ENCODE measurements at regions not wholly inside any gene's neighbourhood (a gene's known extent, or its start where the extent isn't known, plus 50 kb on each side); places are given as distances from the start of the nearest gene placed in this dataset.
"Not testable (repeated sequence)": the region's sequence is repeated elsewhere in the genome, so short reads cannot be mapped to it uniquely, and the experiment has no call there.

DNA sequence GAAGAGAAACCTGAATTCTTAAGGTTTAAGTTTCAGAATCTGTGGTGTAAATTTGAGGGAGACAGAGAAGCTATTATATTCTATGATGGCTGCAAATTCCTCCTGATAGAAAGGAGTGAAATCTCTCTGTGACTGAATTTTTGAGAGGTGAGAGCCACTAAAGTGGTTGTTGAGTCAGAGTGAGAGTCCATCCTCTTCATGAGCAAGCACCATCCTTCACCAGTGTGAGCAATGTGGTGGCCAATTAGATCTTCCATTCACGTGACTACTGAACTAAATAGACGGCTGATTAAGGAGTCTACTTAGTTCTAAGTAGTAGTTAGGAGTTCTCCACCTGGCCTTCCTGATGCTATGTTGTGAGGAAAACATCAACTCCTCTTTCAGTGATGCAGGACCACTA is 147.8 kb upstream of the CCNH start:
- no peak overlapping the region for H3K4me3 ChIP-seq (ENCODE audit: insufficient read depth, low read depth, low read length, poor library complexity, severe bottlenecking)
- no peaks in the 10 kb centered on the region for H3K36me3 ChIP-seq (ENCODE audit: control insufficient read depth, insufficient read depth, low read length)
- H3K27me3 ChIP-seq (replicated peaks; ENCODE audit: control insufficient read depth, insufficient read depth, low read length, poor library complexity, severe bottlenecking): no peaks in the 10 kb centered on the region
- no peak overlapping the region for H3K27ac ChIP-seq (ENCODE audit: insufficient read depth, low read length, poor library complexity, severe bottlenecking)
- H3K9me3 ChIP-seq (ENCODE audit: control insufficient read depth, low read length): no peaks in the 10 kb centered on the region
- no peak for DNase-seq
- H3K4me1 ChIP-seq (ENCODE audit: control insufficient read depth, insufficient read depth, low read length, poor library complexity, severe bottlenecking): no peaks in the 10 kb centered on the region

DNA sequence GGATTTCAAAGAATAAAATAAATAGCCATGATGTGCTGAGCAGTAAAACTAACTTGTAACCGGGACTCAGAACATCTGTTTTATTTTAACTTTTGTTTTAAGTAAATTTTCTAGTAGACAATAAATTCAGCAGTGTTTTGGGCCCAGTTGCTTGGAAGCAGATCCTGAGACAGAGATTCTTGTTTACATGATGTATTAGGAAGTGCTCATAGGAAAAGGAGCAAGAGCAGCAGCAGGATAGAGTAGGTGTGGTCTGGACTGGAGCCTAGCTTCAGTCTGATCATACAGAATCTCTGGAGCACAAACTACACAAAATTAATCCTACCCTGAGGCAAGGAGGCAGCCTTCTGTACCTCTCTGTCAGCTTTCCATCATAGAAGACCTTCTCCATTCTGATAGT is 139.2 kb upstream of the CCNH start:
- H3K36me3 ChIP-seq (ENCODE audit: control insufficient read depth, insufficient read depth, low read length): no peaks in the 10 kb centered on the region
- no peak overlapping the region for H3K27ac ChIP-seq (ENCODE audit: insufficient read depth, low read length, poor library complexity, severe bottlenecking)
- no peak for DNase-seq
- H3K4me1 ChIP-seq (ENCODE audit: control insufficient read depth, insufficient read depth, low read length, poor library complexity, severe bottlenecking): no peaks in the 10 kb centered on the region
- no peaks in the 10 kb centered on the region for H3K27me3 ChIP-seq (replicated peaks; ENCODE audit: control insufficient read depth, insufficient read depth, low read length, poor library complexity, severe bottlenecking)
- H3K4me3 ChIP-seq (ENCODE audit: insufficient read depth, low read depth, low read length, poor library complexity, severe bottlenecking): no peak overlapping the region
- H3K9me3 ChIP-seq (ENCODE audit: control insufficient read depth, low read length): peaks cover 3% of the 10 kb centered on the region

DNA sequence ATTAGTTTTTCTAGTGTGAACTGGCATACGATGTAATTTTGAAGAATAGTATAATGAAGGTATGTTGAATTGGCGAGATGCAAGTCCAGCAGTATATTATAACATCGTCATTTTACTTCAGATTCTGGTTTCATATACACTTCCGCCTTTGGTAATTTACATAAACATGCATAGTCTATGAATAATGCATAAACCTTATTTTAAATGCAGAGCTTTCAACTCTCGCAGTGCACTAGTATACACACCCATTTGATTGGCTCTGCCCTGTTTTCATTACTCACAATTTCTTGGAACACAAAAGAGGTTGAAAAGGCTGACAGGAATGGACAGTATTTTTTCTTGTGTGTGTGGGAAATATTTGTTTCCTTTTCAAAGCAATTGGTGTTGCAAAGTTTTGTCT is 128.9 kb upstream of the CCNH start:
- Histone ChIP-seq H3K4me1 (ENCODE audit: control insufficient read depth, insufficient read depth, low read length, poor library complexity, severe bottlenecking) (no peaks in the 10 kb centered on the region), H3K4me3 (ENCODE audit: insufficient read depth, low read depth, low read length, poor library complexity, severe bottlenecking) (no peak overlapping the region), H3K36me3 (ENCODE audit: control insufficient read depth, insufficient read depth, low read length) (no peaks in the 10 kb centered on the region), H3K9me3 (ENCODE audit: control insufficient read depth, low read length) (no peaks in the 10 kb centered on the region), H3K27me3 (replicated peaks; ENCODE audit: control insufficient read depth, insufficient read depth, low read length, poor library complexity, severe bottlenecking) (no peaks in the 10 kb centered on the region), H3K27ac (ENCODE audit: insufficient read depth, low read length, poor library complexity, severe bottlenecking) (no peak overlapping the region)
- no peak for DNase-seq

DNA sequence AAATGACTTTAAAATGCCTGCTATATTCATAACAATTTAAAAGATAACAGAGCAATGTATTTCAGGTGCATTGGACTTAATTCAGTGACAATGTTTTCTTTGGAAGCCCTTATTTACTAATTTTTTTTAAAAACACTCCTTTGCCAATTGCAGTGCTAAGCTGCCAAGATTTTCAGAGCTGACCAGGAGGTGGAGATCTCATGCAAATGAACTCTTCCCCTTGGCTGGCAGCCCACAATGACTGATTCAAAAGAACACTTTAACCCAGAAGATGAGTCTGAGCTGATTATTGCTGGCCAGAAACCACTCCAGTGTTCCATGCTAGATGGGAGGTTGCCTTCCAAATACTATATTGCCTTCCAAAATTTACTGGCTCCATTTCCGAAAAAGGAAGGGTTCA is 128.3 kb upstream of the CCNH start:
- H3K4me1 ChIP-seq (ENCODE audit: control insufficient read depth, insufficient read depth, low read length, poor library complexity, severe bottlenecking): no peaks in the 10 kb centered on the region
- no peak for DNase-seq
- H3K36me3 ChIP-seq (ENCODE audit: control insufficient read depth, insufficient read depth, low read length): no peaks in the 10 kb centered on the region
- no peak overlapping the region for H3K4me3 ChIP-seq (ENCODE audit: insufficient read depth, low read depth, low read length, poor library complexity, severe bottlenecking)
- H3K9me3 ChIP-seq (ENCODE audit: control insufficient read depth, low read length): no peaks in the 10 kb centered on the region
- H3K27ac ChIP-seq (ENCODE audit: insufficient read depth, low read length, poor library complexity, severe bottlenecking): no peak overlapping the region
- H3K27me3 ChIP-seq (replicated peaks; ENCODE audit: control insufficient read depth, insufficient read depth, low read length, poor library complexity, severe bottlenecking): no peaks in the 10 kb centered on the region

GRCh38 chr5:87539839-87540238 is 127.1 kb upstream of the CCNH start:
- H3K4me1 ChIP-seq (ENCODE audit: control insufficient read depth, insufficient read depth, low read length, poor library complexity, severe bottlenecking): no peaks in the 10 kb centered on the region
- H3K36me3 ChIP-seq (ENCODE audit: control insufficient read depth, insufficient read depth, low read length): no peaks in the 10 kb centered on the region
- H3K27ac ChIP-seq (ENCODE audit: insufficient read depth, low read length, poor library complexity, severe bottlenecking): no peak overlapping the region
- no peaks in the 10 kb centered on the region for H3K27me3 ChIP-seq (replicated peaks; ENCODE audit: control insufficient read depth, insufficient read depth, low read length, poor library complexity, severe bottlenecking)
- H3K9me3 ChIP-seq (ENCODE audit: control insufficient read depth, low read length): no peaks in the 10 kb centered on the region
- H3K4me3 ChIP-seq (ENCODE audit: insufficient read depth, low read depth, low read length, poor library complexity, severe bottlenecking): no peak overlapping the region
- no peak for DNase-seq

DNA sequence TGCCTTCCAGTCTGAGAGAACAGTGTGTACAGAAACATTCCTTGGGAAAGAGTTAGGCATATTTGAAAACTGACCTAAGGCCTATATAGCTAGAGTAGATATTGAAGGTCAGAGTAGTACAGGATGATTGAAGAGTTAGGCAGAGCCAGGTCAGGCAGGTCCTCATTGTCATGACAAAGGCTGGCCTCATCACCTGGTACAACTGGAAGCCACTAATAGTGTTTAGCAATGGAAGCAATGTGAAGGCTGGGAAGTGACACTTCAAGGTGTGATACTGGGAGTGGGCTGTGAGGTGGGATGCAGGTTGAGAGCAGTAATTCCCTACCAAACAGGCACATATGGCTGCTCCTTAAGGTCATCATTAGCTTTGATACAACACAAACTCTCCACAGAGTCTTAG is 123.6 kb upstream of the CCNH start:
- DNase-seq: no peak
- no peaks in the 10 kb centered on the region for H3K36me3 ChIP-seq (ENCODE audit: control insufficient read depth, insufficient read depth, low read length)
- H3K27ac ChIP-seq (ENCODE audit: insufficient read depth, low read length, poor library complexity, severe bottlenecking): no peak overlapping the region
- H3K4me1 ChIP-seq (ENCODE audit: control insufficient read depth, insufficient read depth, low read length, poor library complexity, severe bottlenecking): no peaks in the 10 kb centered on the region
- no peak overlapping the region for H3K4me3 ChIP-seq (ENCODE audit: insufficient read depth, low read depth, low read length, poor library complexity, severe bottlenecking)
- no peaks in the 10 kb centered on the region for H3K27me3 ChIP-seq (replicated peaks; ENCODE audit: control insufficient read depth, insufficient read depth, low read length, poor library complexity, severe bottlenecking)
- H3K9me3 ChIP-seq (ENCODE audit: control insufficient read depth, low read length): no peaks in the 10 kb centered on the region

GRCh38 chr5:87535706-87536105 is 123.0 kb upstream of the CCNH start:
- Histone ChIP-seq H3K4me3 (ENCODE audit: insufficient read depth, low read depth, low read length, poor library complexity, severe bottlenecking) (no peak overlapping the region), H3K27ac (ENCODE audit: insufficient read depth, low read length, poor library complexity, severe bottlenecking) (no peak overlapping the region), H3K9me3 (ENCODE audit: control insufficient read depth, low read length) (no peaks in the 10 kb centered on the region), H3K27me3 (replicated peaks; ENCODE audit: control insufficient read depth, insufficient read depth, low read length, poor library complexity, severe bottlenecking) (no peaks in the 10 kb centered on the region), H3K36me3 (ENCODE audit: control insufficient read depth, insufficient read depth, low read length) (no peaks in the 10 kb centered on the region), H3K4me1 (ENCODE audit: control insufficient read depth, insufficient read depth, low read length, poor library complexity, severe bottlenecking) (no peaks in the 10 kb centered on the region)
- no peak for DNase-seq

- Histone ChIP-seq H3K36me3 (ENCODE audit: control insufficient read depth, insufficient read depth, low read length) (no peaks in the 10 kb centered on the region), H3K27ac (ENCODE audit: insufficient read depth, low read length, poor library complexity, severe bottlenecking) (no peak overlapping the region), H3K9me3 (ENCODE audit: control insufficient read depth, low read length) (no peaks in the 10 kb centered on the region), H3K4me1 (ENCODE audit: control insufficient read depth, insufficient read depth, low read length, poor library complexity, severe bottlenecking) (no peaks in the 10 kb centered on the region), H3K27me3 (replicated peaks; ENCODE audit: control insufficient read depth, insufficient read depth, low read length, poor library complexity, severe bottlenecking) (no peaks in the 10 kb centered on the region), H3K4me3 (ENCODE audit: insufficient read depth, low read depth, low read length, poor library complexity, severe bottlenecking) (no peak overlapping the region)
- no peak for DNase-seq
Measured at GRCh38 chr5:87529486-87530076, 116.9 kb upstream of the CCNH start.

- no peak for DNase-seq
- Histone ChIP-seq H3K36me3 (ENCODE audit: control insufficient read depth, insufficient read depth, low read length) (no peaks in the 10 kb centered on the region), H3K9me3 (ENCODE audit: control insufficient read depth, low read length) (no peaks in the 10 kb centered on the region)
Measured at GRCh38 chr5:87526131-87526530, 113.4 kb upstream of the CCNH start.

GRCh38 chr5:87524217-87524616 is 111.5 kb upstream of the CCNH start:
- Histone ChIP-seq H3K9me3 (ENCODE audit: control insufficient read depth, low read length) (no peaks in the 10 kb centered on the region), H3K4me3 (ENCODE audit: insufficient read depth, low read depth, low read length, poor library complexity, severe bottlenecking) (no peak overlapping the region), H3K4me1 (ENCODE audit: control insufficient read depth, insufficient read depth, low read length, poor library complexity, severe bottlenecking) (no peaks in the 10 kb centered on the region), H3K27me3 (replicated peaks; ENCODE audit: control insufficient read depth, insufficient read depth, low read length, poor library complexity, severe bottlenecking) (no peaks in the 10 kb centered on the region), H3K36me3 (ENCODE audit: control insufficient read depth, insufficient read depth, low read length) (no peaks in the 10 kb centered on the region), H3K27ac (ENCODE audit: insufficient read depth, low read length, poor library complexity, severe bottlenecking) (no peak overlapping the region)
- DNase-seq: no peak

More at GRCh38 chr5:87526131-87526530, 113.4 kb upstream of the CCNH start:
- no peaks in the 10 kb centered on the region for H3K4me1 ChIP-seq (ENCODE audit: control insufficient read depth, insufficient read depth, low read length, poor library complexity, severe bottlenecking)
- H3K27ac ChIP-seq (ENCODE audit: insufficient read depth, low read length, poor library complexity, severe bottlenecking): no peak overlapping the region
- no peak overlapping the region for H3K4me3 ChIP-seq (ENCODE audit: insufficient read depth, low read depth, low read length, poor library complexity, severe bottlenecking)
- no peaks in the 10 kb centered on the region for H3K27me3 ChIP-seq (replicated peaks; ENCODE audit: control insufficient read depth, insufficient read depth, low read length, poor library complexity, severe bottlenecking)

DNA sequence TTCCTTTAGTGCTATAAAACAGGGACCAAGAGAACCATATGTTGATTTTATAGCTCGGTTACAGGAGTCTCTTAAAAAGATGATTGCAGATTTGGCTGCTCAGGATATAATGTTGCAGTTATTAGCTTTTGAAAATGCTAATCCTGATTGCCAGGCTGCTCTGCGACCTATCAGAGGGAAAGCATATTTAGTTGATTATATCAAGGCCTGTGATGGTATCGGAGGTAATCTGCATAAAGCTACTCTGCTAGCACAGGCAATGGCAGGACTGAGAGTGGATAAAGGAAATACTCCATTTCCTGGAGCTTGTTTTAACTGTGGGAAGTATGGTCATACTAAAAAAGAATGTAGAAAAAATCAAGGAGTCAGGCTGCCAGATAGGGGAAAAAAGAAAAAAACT is 99.0 kb upstream of the CCNH start:
- not testable (repeated sequence) for H3K36me3 ChIP-seq (ENCODE audit: control insufficient read depth, insufficient read depth, low read length); H3K4me3 ChIP-seq (ENCODE audit: insufficient read depth, low read depth, low read length, poor library complexity, severe bottlenecking); H3K27ac ChIP-seq (ENCODE audit: insufficient read depth, low read length, poor library complexity, severe bottlenecking); DNase-seq; H3K9me3 ChIP-seq (ENCODE audit: control insufficient read depth, low read length); H3K4me1 ChIP-seq (ENCODE audit: control insufficient read depth, insufficient read depth, low read length, poor library complexity, severe bottlenecking); H3K27me3 ChIP-seq (replicated peaks; ENCODE audit: control insufficient read depth, insufficient read depth, low read length, poor library complexity, severe bottlenecking)

Measured in effector memory CD4-positive, alpha-beta T cell (primary cell).